Activated T-helper 2 cell treated with anti-CD3 and anti-CD28 coated beads, Interferon-gamma antibody, Interleukin-2, Interleukin-4, amounts not matched to agents 10 μg/mL and 5 μg/mL and 100 μg/mL, durations not matched to agents 14 hours and 24 hours and 36 hours (primary cell): ENCODE measurements at regions not wholly inside any gene's neighbourhood (a gene's known extent, or its start where the extent isn't known, plus 50 kb on each side); places are given as distances from the start of the nearest gene placed in this dataset.
"Not testable (repeated sequence)": the region's sequence is repeated elsewhere in the genome, so short reads cannot be mapped to it uniquely, and the experiment has no call there.

Experiments
- DNase-seq: peaks from one replicate; pipeline ENCODE4 v3.0.0; 2021; ENCODE audit warnings: low spot score
- H3K27ac Mint-ChIP-seq: one replicate; pipeline ENCODE4 v1.8.0; 2021; ENCODE audit warnings: mixed read lengths
- H3K27me3 Mint-ChIP-seq: one replicate; pipeline ENCODE4 v1.8.0; 2021; ENCODE audit warnings: low read depth, mixed read lengths
- H3K36me3 Mint-ChIP-seq: one replicate; pipeline ENCODE4 v1.8.0; 2021; ENCODE audit warnings: low read depth, mixed read lengths
- H3K4me1 Mint-ChIP-seq: one replicate; pipeline ENCODE4 v1.8.0; 2021; ENCODE audit warnings: low read depth, mixed read lengths
- H3K4me3 Mint-ChIP-seq: one replicate; pipeline ENCODE4 v1.8.0; 2021; ENCODE audit warnings: low read depth, mild to moderate bottlenecking, moderate library complexity, mixed read lengths
- H3K9me3 Mint-ChIP-seq: one replicate; pipeline ENCODE4 v1.8.0; 2021; ENCODE audit warnings: mixed read lengths
- intact Hi-C: fragments of 100-400 bp; cut with micrococcal nuclease; formaldehyde crosslinking; loops from one replicate; pipeline ENCODE4 v1.15.1; 2023

GRCh38 chr3:166013073-166013679 lies 176.0 kb upstream of the BCHE start:
- H3K4me1 Mint-ChIP-seq = no peaks in the 10 kb centered on the region
- no peak overlapping the region for H3K27ac Mint-ChIP-seq
- no peaks in the 10 kb centered on the region for H3K36me3 Mint-ChIP-seq
- H3K4me3 Mint-ChIP-seq = no peak overlapping the region
- H3K27me3 Mint-ChIP-seq = no peaks in the 10 kb centered on the region
- intact Hi-C loops = no loop called here
- no peak for DNase-seq
- H3K9me3 Mint-ChIP-seq = peaks cover 20% of the 10 kb centered on the region

- Mint-ChIP-seq H3K27ac (no peak overlapping the region), H3K9me3 (peaks cover 22% of the 10 kb centered on the region), H3K4me1 (no peaks in the 10 kb centered on the region), H3K4me3 (no peak overlapping the region), H3K36me3 (no peaks in the 10 kb centered on the region), H3K27me3 (no peaks in the 10 kb centered on the region)
- DNase-seq = no peak
- intact Hi-C loops = no loop called here
Measured at GRCh38 chr3:166011771-166012170, 174.5 kb upstream of the BCHE start.

GRCh38 chr3:166005126-166005525 lies 167.9 kb upstream of the BCHE start:
- Mint-ChIP-seq H3K36me3 (no peaks in the 10 kb centered on the region), H3K27ac (no peak overlapping the region), H3K4me1 (no peaks in the 10 kb centered on the region), H3K9me3 (peaks cover 28% of the 10 kb centered on the region), H3K4me3 (no peak overlapping the region), H3K27me3 (no peaks in the 10 kb centered on the region)
- no peak for DNase-seq
- intact Hi-C loops = no loop called here

GRCh38 chr3:165994293-165994692 lies 157.1 kb upstream of the BCHE start:
- Mint-ChIP-seq H3K4me1 (no peaks in the 10 kb centered on the region), H3K27ac (no peak overlapping the region), H3K27me3 (no peaks in the 10 kb centered on the region), H3K4me3 (no peak overlapping the region), H3K9me3 (peaks cover 3% of the 10 kb centered on the region), H3K36me3 (no peaks in the 10 kb centered on the region)
- intact Hi-C loops = no loop called here
- DNase-seq = no peak

GRCh38 chr3:165984589-165984988 lies 147.4 kb upstream of the BCHE start:
- intact Hi-C loops = no loop called here
- H3K4me3 Mint-ChIP-seq = no peak overlapping the region
- H3K36me3 Mint-ChIP-seq = no peaks in the 10 kb centered on the region
- H3K27ac Mint-ChIP-seq = no peak overlapping the region
- peaks cover 11% of the 10 kb centered on the region for H3K9me3 Mint-ChIP-seq
- DNase-seq = no peak
- no peaks in the 10 kb centered on the region for H3K4me1 Mint-ChIP-seq
- H3K27me3 Mint-ChIP-seq = no peaks in the 10 kb centered on the region

- DNase-seq = no peak
- Mint-ChIP-seq H3K27ac (no peak overlapping the region), H3K36me3 (no peaks in the 10 kb centered on the region), H3K27me3 (no peaks in the 10 kb centered on the region), H3K4me3 (no peak overlapping the region), H3K9me3 (peaks cover 11% of the 10 kb centered on the region), H3K4me1 (no peaks in the 10 kb centered on the region)
- intact Hi-C loops = no loop called here
Measured at GRCh38 chr3:165983284-165983683, 146.1 kb upstream of the BCHE start.

GRCh38 chr3:165981318-165981717 lies 144.1 kb upstream of the BCHE start:
- no peaks in the 10 kb centered on the region for H3K4me1 Mint-ChIP-seq
- H3K36me3 Mint-ChIP-seq = no peaks in the 10 kb centered on the region
- H3K9me3 Mint-ChIP-seq = peaks cover 5% of the 10 kb centered on the region

GRCh38 chr3:165960825-165961224 lies 123.6 kb upstream of the BCHE start:
- intact Hi-C loops, H3K27ac Mint-ChIP-seq, H3K27me3 Mint-ChIP-seq: not testable (repeated sequence)

More at GRCh38 chr3:165981318-165981717, 144.1 kb upstream of the BCHE start:
- Mint-ChIP-seq H3K4me3 (no peak overlapping the region), H3K27me3 (no peaks in the 10 kb centered on the region), H3K27ac (no peak overlapping the region)
- intact Hi-C loops = no loop called here
- no peak for DNase-seq

GRCh38 chr3:165954171-165954570 lies 116.9 kb upstream of the BCHE start:
- Mint-ChIP-seq H3K4me3 (no peak overlapping the region), H3K4me1 (no peaks in the 10 kb centered on the region), H3K9me3 (peaks cover 25% of the 10 kb centered on the region), H3K27me3 (no peaks in the 10 kb centered on the region), H3K27ac (no peak overlapping the region), H3K36me3 (no peaks in the 10 kb centered on the region)
- no peak for DNase-seq
- intact Hi-C loops = no loop called here

More at GRCh38 chr3:165960825-165961224, 123.6 kb upstream of the BCHE start:
- not testable (repeated sequence) for H3K4me1 Mint-ChIP-seq, DNase-seq, H3K36me3 Mint-ChIP-seq, H3K4me3 Mint-ChIP-seq
- peaks cover 19% of the 10 kb centered on the region for H3K9me3 Mint-ChIP-seq

GRCh38 chr3:165946360-165946759 lies 109.1 kb upstream of the BCHE start:
- H3K4me3 Mint-ChIP-seq = no peak overlapping the region
- no peaks in the 10 kb centered on the region for H3K4me1 Mint-ChIP-seq
- H3K9me3 Mint-ChIP-seq = peaks cover 5% of the 10 kb centered on the region
- H3K27me3 Mint-ChIP-seq = no peaks in the 10 kb centered on the region
- no peak overlapping the region for H3K27ac Mint-ChIP-seq
- no peak for DNase-seq
- no peaks in the 10 kb centered on the region for H3K36me3 Mint-ChIP-seq
- intact Hi-C loops = no loop called here

- Mint-ChIP-seq H3K4me3 (no peak overlapping the region), H3K4me1 (no peaks in the 10 kb centered on the region), H3K27ac (no peak overlapping the region), H3K27me3 (no peaks in the 10 kb centered on the region), H3K9me3 (peaks cover 19% of the 10 kb centered on the region), H3K36me3 (no peaks in the 10 kb centered on the region)
- DNase-seq = no peak
- intact Hi-C loops = no loop called here
Measured at GRCh38 chr3:165938986-165939540, 101.8 kb upstream of the BCHE start.

GRCh38 chr3:165936081-165936480 lies 98.9 kb upstream of the BCHE start:
- H3K27me3 Mint-ChIP-seq, H3K27ac Mint-ChIP-seq, DNase-seq, H3K36me3 Mint-ChIP-seq, intact Hi-C loops, H3K4me1 Mint-ChIP-seq, H3K4me3 Mint-ChIP-seq: not testable (repeated sequence)
- H3K9me3 Mint-ChIP-seq = peaks cover 35% of the 10 kb centered on the region

- H3K27ac Mint-ChIP-seq, H3K36me3 Mint-ChIP-seq, H3K4me3 Mint-ChIP-seq, H3K27me3 Mint-ChIP-seq, intact Hi-C loops, H3K4me1 Mint-ChIP-seq, DNase-seq: not testable (repeated sequence)
- H3K9me3 Mint-ChIP-seq = peaks cover 12% of the 10 kb centered on the region
Measured at GRCh38 chr3:165924301-165924791, 87.1 kb upstream of the BCHE start.
